Neural progenitor cell (in vitro differentiated cells): ENCODE measurements at regions not wholly inside any gene's neighbourhood (a gene's known extent, or its start where the extent isn't known, plus 50 kb on each side); places are given as distances from the start of the nearest gene placed in this dataset.
"Not testable (repeated sequence)": the region's sequence is repeated elsewhere in the genome, so short reads cannot be mapped to it uniquely, and the experiment has no call there.

Source experiments
- DNase-seq: peaks from one replicate; pipeline ENCODE4 v3.0.0-alpha.2; 2016; ENCODE audit warnings: low spot score
- H2AFZ ChIP-seq: fragments of 200-600 bp; sonication (generic); replicated peaks from 2 replicates; pipeline ENCODE4 v1.6.1; 2016; ENCODE audit warnings: antibody characterized with exemption
- H3F3A ChIP-seq: fragments of 200-600 bp; sonication (generic); 2 replicates; pipeline ENCODE4 v1.6.1; 2016; ENCODE audit warnings: antibody characterized with exemption, low read depth
- H3K27ac ChIP-seq: fragments of 200-600 bp; sonication (generic); 2 replicates; pipeline ENCODE4 v1.5.1; 2016; ENCODE audit warnings: mild to moderate bottlenecking
- H3K27me3 ChIP-seq: fragments of 200-600 bp; sonication (generic); 2 replicates; pipeline ENCODE4 v1.6.1; 2016; ENCODE audit warnings: mild to moderate bottlenecking, moderate library complexity
- H3K36me3 ChIP-seq: fragments of 200-600 bp; sonication (generic); 2 replicates; pipeline ENCODE4 v1.5.1; 2016
- H3K4me1 ChIP-seq: fragments of 200-600 bp; sonication (generic); 2 replicates; pipeline ENCODE4 v1.6.1; 2016; ENCODE audit warnings: mixed run types
- H3K4me2 ChIP-seq: fragments of 200-600 bp; sonication (generic); 2 replicates; pipeline ENCODE4 v1.6.1; 2016
- H3K4me3 ChIP-seq: fragments of 200-600 bp; sonication (generic); 2 replicates; pipeline ENCODE4 v1.5.1; 2016
- H3K79me2 ChIP-seq: fragments of 200-600 bp; sonication (generic); 2 replicates; pipeline ENCODE4 v1.6.1; 2016; ENCODE audit warnings: low read depth
- H3K9ac ChIP-seq: fragments of 200-600 bp; sonication (generic); 2 replicates; pipeline ENCODE4 v1.6.1; 2016
- H3K9me3 ChIP-seq: fragments of 200-600 bp; sonication (generic); 2 replicates; pipeline ENCODE4 v1.5.1; 2016; ENCODE audit warnings: low read depth
- H4K20me1 ChIP-seq: fragments of 200-600 bp; sonication (generic); 2 replicates; pipeline ENCODE4 v1.6.1; 2016; ENCODE audit warnings: low read depth
- H3K27ac Mint-ChIP-seq: 3 replicates; pipeline ENCODE4 v1.8.0; 2021; ENCODE audit warnings: mixed read lengths
- H3K27me3 Mint-ChIP-seq: 2 replicates; pipeline ENCODE4 v1.8.0; 2022; ENCODE audit warnings: low read depth, mild to moderate bottlenecking, inconsistent platforms, moderate library complexity, mixed read lengths; ENCODE audit not compliant: insufficient read depth
- H3K36me3 Mint-ChIP-seq: 3 replicates; pipeline ENCODE4 v1.8.0; 2021; ENCODE audit warnings: mixed read lengths
- H3K4me1 Mint-ChIP-seq: 3 replicates; pipeline ENCODE4 v1.8.0; 2021; ENCODE audit warnings: mixed read lengths
- H3K4me3 Mint-ChIP-seq: 3 replicates; pipeline ENCODE4 v1.8.0; 2021; ENCODE audit warnings: mild to moderate bottlenecking, moderate library complexity, mixed read lengths
- H3K9me3 Mint-ChIP-seq: 3 replicates; pipeline ENCODE4 v1.8.0; 2020; ENCODE audit warnings: mixed read lengths
- EZH2 ChIP-seq: fragments of 200-600 bp; sonication (generic); IDR thresholded peaks from 2 replicates; pipeline ENCODE4 v1.6.1; 2017; ENCODE audit warnings: antibody characterized with exemption, mild to moderate bottlenecking, moderate library complexity
- EZH2phosphoT487 ChIP-seq: fragments of 200-600 bp; sonication (generic); IDR thresholded peaks from 2 replicates; pipeline ENCODE4 v1.6.1; 2017; ENCODE audit warnings: antibody characterized with exemption
- TF ChIP-seq, protein P1 (sequence below): fragments of 200-600 bp; sonication (generic); IDR thresholded peaks from 2 replicates; pipeline ENCODE4 v1.5.1; 2017; ENCODE audit warnings: antibody characterized with exemption, mild to moderate bottlenecking

DNA sequence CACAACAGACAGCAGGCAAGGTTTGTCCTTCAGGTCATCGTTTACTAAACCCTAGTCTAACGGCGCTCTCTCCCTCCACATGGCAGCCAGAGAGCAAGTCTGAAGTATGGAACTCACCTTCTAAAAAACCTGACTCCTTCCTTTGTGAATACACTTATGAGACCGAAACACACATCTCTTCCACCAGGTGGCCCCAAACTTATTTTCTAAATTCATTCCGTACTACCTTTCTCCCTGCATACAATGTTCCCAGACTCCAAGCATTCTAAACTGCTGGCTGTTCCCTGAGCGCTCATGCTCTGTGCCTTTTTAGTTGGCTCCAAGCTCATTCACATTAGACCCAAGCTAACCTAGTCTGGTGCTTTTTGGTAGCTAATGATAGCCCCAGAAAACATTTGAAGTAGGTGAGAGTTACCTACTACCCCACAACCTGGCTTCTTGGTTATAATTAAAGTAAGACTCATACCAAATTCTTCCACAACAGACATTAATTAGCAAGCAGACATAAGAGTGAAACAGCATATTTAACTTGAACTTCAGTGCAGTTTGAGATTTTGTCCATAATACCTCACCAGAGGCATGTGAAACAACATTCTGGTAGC lies 67.6 kb upstream of the DCLK2 start:
- DNase-seq = peak; percentile 60
- Histone ChIP-seq H4K20me1 (no peaks in the 10 kb centered on the region), H3K4me3 (no peak overlapping the region), H2AFZ (peak overlapping the region; percentile 55), H3K4me1 (no peaks in the 10 kb centered on the region), H3K79me2 (no peaks in the 10 kb centered on the region), H3K36me3 (no peaks in the 10 kb centered on the region), H3K4me2 (no peak overlapping the region), H3K27me3 (no peaks in the 10 kb centered on the region), H3F3A (no peaks in the 10 kb centered on the region), H3K27ac (no peak overlapping the region), H3K9ac (no peak overlapping the region), H3K9me3 (no peaks in the 10 kb centered on the region)
- peaks cover 3% of the 10 kb centered on the region for H3K4me1 Mint-ChIP-seq
- peaks cover 3% of the 10 kb centered on the region for H3K9me3 Mint-ChIP-seq
- peaks cover 2% of the 10 kb centered on the region for H3K27me3 Mint-ChIP-seq
- H3K36me3 Mint-ChIP-seq = no peaks in the 10 kb centered on the region
- H3K27ac Mint-ChIP-seq = no peak overlapping the region
- TF ChIP-seq, protein P1, sequence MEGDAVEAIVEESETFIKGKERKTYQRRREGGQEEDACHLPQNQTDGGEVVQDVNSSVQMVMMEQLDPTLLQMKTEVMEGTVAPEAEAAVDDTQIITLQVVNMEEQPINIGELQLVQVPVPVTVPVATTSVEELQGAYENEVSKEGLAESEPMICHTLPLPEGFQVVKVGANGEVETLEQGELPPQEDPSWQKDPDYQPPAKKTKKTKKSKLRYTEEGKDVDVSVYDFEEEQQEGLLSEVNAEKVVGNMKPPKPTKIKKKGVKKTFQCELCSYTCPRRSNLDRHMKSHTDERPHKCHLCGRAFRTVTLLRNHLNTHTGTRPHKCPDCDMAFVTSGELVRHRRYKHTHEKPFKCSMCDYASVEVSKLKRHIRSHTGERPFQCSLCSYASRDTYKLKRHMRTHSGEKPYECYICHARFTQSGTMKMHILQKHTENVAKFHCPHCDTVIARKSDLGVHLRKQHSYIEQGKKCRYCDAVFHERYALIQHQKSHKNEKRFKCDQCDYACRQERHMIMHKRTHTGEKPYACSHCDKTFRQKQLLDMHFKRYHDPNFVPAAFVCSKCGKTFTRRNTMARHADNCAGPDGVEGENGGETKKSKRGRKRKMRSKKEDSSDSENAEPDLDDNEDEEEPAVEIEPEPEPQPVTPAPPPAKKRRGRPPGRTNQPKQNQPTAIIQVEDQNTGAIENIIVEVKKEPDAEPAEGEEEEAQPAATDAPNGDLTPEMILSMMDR = peak; percentile 64
- TF ChIP-seq EZH2 = no peak
- no peak for TF ChIP-seq EZH2phosphoT487
- H3K4me3 Mint-ChIP-seq = no peak overlapping the region

DNA sequence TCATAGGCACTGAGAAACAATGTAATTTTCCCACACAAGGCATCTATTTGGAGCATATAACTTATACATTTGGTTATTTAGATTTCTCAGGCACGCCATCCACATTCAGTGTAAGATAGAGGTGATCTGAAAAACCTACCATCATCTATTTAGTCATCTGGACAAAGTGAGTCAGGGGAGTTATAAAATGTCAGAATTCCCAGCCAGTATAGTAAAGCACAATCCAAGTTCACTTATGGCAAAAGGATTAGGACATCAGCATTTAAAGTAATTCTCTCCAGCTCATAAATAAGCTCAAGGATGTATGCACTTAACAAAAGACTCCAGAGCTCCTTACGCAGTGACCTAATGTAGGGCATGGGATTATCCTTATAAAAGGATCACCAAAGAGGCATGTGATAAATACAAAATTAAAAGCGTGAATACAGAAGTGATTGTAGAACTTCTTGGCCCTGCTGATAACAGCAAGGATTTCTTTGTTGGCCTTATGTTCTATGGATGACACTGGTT lies 65.3 kb upstream of the DCLK2 start:
- Histone ChIP-seq H3K79me2 (no peaks in the 10 kb centered on the region), H3K27ac (no peak overlapping the region), H3K9me3 (no peaks in the 10 kb centered on the region), H3K4me2 (no peak overlapping the region), H2AFZ (no peak overlapping the region), H3K4me3 (no peak overlapping the region), H3K27me3 (no peaks in the 10 kb centered on the region), H3F3A (no peaks in the 10 kb centered on the region), H4K20me1 (no peaks in the 10 kb centered on the region), H3K9ac (no peak overlapping the region), H3K36me3 (no peaks in the 10 kb centered on the region), H3K4me1 (no peaks in the 10 kb centered on the region)
- TF ChIP-seq, protein P1 = no peak
- TF ChIP-seq EZH2phosphoT487 = no peak
- TF ChIP-seq EZH2 = no peak
- H3K4me3 Mint-ChIP-seq = no peak overlapping the region
- no peak for DNase-seq
- H3K27me3 Mint-ChIP-seq = no peaks in the 10 kb centered on the region
- peaks cover 3% of the 10 kb centered on the region for H3K4me1 Mint-ChIP-seq
- H3K27ac Mint-ChIP-seq = no peak overlapping the region
- no peaks in the 10 kb centered on the region for H3K36me3 Mint-ChIP-seq
- peaks cover 7% of the 10 kb centered on the region for H3K9me3 Mint-ChIP-seq

DNA sequence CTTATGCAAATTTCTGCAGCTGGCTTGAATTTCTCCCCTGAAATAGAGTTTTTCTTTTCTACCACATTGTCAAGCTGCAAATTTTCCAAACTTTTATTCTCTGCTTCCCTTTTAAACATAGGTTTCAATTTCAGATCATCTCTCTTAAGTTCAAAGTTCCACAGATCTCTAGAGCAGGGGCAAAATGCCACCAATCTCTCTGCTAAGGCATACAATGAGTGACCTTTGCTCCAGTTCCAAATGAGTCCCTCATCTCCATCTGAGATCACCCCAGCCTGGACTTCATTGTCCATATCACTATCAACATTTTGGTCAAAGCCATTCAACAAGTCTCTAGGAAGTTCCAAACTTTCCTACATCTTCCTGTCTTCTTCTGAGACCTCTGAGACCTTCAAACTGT lies 62.3 kb upstream of the DCLK2 start:
- H3K27ac ChIP-seq, H3K27ac Mint-ChIP-seq, H3K9me3 ChIP-seq, H3K27me3 ChIP-seq, H3K4me1 ChIP-seq, H3K4me2 ChIP-seq, H3K36me3 ChIP-seq, H3K4me1 Mint-ChIP-seq, H4K20me1 ChIP-seq, H2AFZ ChIP-seq, H3K36me3 Mint-ChIP-seq, H3F3A ChIP-seq, DNase-seq, H3K4me3 ChIP-seq, H3K4me3 Mint-ChIP-seq, H3K27me3 Mint-ChIP-seq, H3K79me2 ChIP-seq, H3K9ac ChIP-seq: not testable (repeated sequence)
- peaks cover 12% of the 10 kb centered on the region for H3K9me3 Mint-ChIP-seq

DNA sequence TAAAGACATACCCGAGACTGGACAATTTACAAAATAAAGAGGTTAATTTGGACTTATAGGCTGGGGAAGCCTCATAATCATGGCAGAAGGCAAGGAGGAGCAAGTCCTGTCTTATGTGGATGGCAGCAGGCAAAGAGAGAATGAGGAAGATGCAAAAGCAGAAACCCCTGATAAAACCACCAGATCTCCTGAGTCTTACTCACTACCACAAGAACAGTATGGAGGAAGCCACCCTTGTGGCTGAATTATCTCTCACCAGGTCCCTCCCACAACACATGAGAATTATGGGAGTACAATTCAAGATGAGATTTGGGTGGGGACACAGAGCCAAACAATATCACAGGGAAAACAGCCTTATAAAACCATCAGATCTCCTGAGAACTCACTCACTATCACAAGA lies 61.6 kb upstream of the DCLK2 start:
- peaks cover 12% of the 10 kb centered on the region for H3K9me3 Mint-ChIP-seq
- not testable (repeated sequence) for H3K4me3 ChIP-seq, H3K27ac ChIP-seq, H3K9me3 ChIP-seq, H3K4me2 ChIP-seq, H4K20me1 ChIP-seq, H3F3A ChIP-seq, DNase-seq, H3K36me3 ChIP-seq, H3K4me1 Mint-ChIP-seq, H3K27me3 Mint-ChIP-seq, H3K27ac Mint-ChIP-seq, H3K4me1 ChIP-seq, H3K4me3 Mint-ChIP-seq, H3K9ac ChIP-seq, H3K79me2 ChIP-seq, H3K36me3 Mint-ChIP-seq, H3K27me3 ChIP-seq, H2AFZ ChIP-seq
